Stimulated activated CD4-positive, alpha-beta T cell treated with anti-CD3 and anti-CD28 coated beads, Interleukin-15, amount 100 ng/mL, for 48 hours (primary cell): ENCODE measurements at regions not wholly inside any gene's neighbourhood (a gene's known extent, or its start where the extent isn't known, plus 50 kb on each side); places are given as distances from the start of the nearest gene placed in this dataset.
"Not testable (repeated sequence)": the region's sequence is repeated elsewhere in the genome, so short reads cannot be mapped to it uniquely, and the experiment has no call there.

Experiments
- DNase-seq, 2 donors: peaks; one replicate each; pipeline ENCODE4 v3.0.0-alpha.2; 2020; ENCODE audit warnings: low read depth in 2 of 2

DNA sequence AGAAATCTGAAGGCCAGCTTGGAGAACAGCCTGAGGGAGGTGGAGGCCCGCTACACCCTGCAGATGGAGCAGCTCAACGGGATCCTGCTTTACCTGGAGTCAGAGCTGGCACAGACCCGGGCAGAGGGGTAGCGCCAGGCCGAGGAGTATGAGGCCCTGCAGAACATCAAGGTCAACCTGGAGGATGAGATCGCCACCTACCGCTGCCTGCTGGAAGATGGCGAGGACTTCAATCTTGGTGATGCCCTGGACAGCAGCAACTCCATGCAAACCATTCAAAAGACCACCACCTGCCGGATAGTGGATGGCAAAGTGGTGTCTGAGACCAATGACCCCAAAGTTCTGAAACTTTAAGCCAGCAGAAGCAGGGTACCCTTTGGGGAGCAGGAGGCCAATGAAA lies 318.4 kb downstream of the ZFHX3 start:
- DNase-seq, result not testable (repeated sequence)

DNA sequence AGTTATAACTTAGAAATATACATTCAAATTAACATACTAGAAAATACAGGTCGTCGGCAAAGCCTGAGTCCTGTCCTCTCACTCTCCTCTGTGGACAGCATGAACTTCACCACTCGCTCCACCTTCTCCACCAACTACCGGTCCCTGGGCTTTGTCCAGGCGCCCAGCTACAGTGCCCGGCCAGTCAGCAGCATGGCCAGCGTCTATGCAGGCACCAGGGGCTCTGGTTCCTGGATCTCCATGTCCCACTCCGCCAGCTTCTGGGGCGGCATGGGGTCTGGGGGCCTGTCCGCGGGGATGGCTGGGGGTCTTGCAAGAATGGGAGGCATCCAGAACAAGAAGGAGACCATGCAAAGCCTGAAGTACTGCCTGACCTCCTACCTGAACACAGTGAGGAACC lies 319.4 kb downstream of the ZFHX3 start:
- DNase-seq, result no peak

DNA sequence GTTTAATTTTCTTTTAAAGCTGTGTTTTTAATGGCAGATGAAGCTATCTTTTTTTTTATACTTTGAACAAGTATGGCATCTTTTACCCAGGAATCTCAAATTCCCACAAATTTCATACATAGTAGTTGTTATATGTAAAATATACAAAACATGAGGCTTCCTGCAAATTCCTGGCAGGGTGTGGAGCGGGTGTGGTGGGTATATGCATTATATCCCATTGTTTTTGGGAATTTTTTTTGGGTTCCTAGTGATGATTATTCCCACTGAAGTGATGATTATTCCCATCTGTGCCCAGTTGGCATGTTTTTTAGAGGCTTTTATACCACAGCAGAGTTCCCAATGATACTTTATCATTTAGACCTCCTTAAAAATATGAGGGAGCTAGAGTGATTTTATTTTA lies 320.4 kb downstream of the ZFHX3 start:
- no peak for DNase-seq

DNA sequence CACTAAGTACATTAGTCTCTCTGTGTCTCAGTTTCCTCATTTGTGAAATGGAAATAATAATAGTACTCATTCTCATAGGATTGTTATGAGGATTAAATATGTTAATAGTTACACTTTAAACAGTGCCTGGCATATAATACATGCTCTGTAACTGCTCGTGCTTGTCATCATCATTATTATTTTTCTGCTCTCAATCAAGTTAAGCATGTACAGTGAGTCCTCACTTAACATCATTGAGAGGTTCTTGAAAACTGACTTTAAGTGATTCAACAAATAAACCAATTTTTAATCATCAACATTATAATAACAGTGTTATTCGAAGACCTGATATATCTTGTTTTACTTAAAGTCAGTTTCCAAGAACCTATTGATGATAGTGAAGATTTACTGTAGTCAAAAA lies 322.3 kb downstream of the ZFHX3 start:
- DNase-seq, result no peak

DNA sequence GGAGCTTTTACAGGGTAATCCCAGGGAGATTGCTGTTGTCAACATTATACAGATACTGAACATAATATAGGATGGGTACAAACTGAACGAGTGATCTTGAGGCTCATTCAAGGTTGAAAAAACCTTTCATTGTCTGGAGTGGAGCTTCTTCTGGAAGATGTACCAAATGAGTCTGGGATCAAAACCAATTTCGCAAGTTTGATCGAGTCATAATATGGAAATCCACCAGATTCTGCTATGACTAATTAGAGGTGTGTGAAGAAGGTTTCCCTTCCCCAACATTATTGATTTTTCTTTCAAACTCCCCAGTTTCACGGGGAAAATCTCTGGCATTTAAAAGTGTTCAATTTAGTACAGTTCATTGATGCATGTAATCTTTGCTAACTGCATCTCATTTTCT lies 324.1 kb downstream of the ZFHX3 start:
- DNase-seq, result no peak

DNA sequence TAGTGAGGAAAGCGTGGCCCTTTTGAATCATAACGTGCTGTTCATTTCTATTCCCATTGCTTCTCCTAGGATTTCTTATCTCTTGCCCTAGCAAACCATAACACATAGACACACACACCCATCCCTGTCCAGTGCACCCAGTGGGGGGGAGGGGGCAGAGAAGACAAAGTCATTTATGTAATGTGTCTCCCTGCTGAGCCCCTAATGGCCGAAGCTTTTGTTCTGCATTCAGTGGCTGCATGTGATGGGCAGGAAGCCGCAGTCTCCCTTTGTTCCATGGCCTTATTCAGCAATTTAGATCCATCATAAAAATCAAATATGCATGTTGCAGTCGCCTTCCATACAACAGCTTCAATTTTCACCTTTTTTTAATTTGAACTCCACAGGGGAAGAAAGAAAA lies 325.4 kb downstream of the ZFHX3 start:
- no peak for DNase-seq

DNA sequence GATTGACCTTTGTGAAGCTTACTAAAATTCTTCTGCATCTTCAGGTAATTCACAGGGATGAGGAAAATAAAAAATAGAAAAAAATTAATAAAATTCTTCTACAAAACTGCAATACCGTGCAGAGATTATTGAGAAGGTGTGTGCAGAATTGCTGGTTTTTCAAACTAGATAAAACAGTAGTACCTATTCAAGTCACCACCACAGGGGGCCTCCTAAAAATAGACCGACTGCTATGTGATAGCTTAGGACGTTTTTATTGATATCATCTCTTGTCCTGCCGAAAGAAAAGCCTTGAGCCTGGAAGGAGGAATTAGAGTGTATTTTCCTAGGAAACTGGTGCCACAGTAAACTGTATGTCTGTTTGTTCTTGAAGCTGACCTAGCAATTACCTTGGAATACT lies 325.9 kb downstream of the ZFHX3 start:
- no peak for DNase-seq

DNA sequence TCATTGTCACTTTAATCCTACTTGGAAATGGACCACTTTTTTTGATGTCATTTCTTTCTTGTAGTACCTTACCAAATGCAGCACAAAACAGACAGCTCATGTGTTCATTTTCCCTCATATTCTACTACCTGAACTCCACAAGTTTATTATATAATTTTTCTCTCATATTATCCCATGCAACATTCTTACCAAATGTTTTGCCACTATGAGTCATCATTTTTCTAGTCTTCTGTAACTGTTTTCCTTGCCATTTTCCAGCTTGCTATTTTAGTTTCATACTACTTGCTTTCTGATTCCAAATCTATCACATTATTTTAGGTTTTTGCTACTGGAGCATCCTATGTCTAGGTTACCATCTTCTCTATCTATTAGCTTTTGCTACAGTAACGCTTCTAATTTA lies 332.7 kb downstream of the ZFHX3 start:
- DNase-seq, result no peak

DNA sequence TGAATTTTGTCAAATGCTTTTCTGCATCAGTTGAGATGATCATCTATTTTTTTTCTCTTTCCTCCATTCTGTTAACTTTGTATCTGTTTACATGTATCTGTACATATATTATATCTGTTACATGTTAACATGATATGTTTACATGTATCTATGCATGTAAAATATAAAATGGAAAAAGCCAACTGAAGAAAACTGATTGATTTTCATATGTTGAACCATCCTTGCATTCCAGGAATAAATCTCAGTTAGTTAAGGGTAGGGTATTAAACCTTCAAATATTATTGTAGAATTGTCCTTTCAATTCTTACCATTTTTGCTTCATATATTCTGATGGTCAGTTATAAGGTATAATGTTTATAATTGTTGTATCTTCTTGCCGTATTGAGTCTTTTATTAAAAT lies 336.1 kb downstream of the ZFHX3 start:
- DNase-seq, result no peak

DNA sequence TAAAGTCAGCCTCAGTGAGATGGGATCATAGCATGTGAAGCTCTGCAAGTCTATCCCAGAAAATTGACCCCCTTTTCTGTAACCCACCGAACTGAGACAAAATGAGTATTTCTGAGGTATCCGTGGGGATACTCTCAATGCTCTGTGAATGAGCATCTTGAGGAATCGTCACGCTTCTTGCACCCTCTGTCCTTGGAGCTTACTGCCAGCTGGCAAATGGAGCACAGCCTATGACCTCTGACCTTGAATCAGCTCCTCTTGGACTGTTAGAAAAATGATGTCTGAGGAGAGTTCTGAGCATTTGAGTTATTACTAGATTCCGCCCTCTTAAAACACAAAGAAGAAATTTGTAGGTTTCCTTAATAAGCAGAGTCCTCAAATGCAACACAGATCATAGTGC lies 342.1 kb downstream of the ZFHX3 start:
- no peak for DNase-seq

DNA sequence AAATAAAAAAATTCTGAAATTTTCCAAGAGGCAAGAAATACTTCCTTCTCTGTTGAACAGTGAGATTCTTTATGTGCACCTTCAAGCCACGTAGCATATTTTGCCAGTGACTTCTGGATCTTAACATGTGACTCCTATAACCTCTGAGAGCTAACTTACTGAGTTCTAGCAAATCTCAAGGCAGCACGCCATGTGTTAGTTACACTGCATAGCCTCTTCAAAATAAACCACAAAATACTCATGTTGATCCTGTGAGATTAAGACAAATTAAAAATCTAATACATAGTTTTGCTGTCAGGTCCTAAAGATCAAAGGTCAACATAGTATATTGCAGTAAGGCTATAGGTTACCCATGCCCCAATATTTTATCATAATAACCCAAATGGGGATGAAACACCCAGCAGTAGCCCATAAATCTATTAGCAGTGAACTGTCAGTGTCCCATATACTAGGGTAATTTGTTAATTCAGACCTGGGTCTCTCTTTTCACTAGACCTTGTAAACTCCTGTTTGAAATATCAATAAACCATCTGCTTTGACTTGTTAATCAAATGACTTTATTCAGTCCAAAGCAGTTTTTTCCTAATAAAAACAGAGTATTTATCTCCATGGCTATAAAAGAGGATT lies 343.1 kb downstream of the ZFHX3 start:
- DNase-seq, result no peak

DNA sequence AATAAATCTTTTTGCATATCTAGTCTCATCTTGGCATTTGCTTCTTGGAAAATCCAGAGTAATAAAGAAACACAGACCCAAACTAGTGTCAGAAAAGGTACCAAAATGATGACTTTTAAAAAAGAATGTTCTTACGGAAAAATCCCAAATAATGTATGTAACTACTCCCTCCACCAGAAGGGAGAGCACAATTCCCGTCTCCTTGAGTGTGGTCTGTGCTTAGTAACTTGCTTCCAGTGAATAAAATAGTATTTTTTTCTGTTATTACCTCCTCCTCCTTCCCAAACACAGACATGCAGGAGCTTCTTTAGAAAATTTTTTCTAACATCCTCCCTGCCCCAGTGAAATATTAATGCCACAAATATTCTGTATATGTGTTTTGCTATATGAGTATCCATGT lies 358.1 kb downstream of the ZFHX3 start:
- DNase-seq, result no peak

DNA sequence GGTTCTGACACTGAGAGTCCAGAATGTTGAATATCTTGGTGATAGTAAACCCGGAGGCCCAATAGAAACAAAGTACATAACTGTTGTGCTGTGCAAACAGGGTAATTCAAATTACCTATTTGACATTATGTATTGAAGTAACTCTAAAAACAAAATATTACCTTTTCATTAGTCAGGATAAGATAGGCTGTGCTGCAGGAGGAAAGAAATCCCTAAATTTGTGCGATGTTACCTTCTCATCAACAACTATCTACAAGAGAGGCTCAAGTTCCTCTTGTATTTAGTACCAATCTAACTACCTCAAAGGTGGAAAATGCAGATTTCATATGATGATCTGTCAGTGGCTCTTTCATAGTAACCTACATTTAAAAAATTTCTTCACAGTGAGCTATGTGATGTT lies 367.2 kb downstream of the ZFHX3 start:
- no peak for DNase-seq

DNA sequence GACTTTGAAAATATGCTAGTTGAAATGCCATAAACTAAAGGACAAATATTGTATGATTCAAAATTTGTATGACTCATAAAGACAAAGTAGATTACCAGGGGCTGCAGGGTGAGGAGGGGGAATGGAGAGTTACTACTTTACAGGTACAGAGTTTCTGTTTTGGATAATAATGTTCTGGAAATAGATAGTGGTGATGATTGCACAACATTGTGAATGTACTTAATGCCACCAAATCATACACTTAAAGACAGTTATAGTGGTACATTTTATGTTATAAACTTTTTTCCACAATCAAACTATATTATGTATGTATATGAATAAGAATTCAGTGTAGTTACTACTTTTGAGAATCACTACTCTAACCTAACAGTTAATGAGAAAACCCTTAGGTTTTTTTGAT lies 368.1 kb downstream of the ZFHX3 start:
- DNase-seq, result no peak

DNA sequence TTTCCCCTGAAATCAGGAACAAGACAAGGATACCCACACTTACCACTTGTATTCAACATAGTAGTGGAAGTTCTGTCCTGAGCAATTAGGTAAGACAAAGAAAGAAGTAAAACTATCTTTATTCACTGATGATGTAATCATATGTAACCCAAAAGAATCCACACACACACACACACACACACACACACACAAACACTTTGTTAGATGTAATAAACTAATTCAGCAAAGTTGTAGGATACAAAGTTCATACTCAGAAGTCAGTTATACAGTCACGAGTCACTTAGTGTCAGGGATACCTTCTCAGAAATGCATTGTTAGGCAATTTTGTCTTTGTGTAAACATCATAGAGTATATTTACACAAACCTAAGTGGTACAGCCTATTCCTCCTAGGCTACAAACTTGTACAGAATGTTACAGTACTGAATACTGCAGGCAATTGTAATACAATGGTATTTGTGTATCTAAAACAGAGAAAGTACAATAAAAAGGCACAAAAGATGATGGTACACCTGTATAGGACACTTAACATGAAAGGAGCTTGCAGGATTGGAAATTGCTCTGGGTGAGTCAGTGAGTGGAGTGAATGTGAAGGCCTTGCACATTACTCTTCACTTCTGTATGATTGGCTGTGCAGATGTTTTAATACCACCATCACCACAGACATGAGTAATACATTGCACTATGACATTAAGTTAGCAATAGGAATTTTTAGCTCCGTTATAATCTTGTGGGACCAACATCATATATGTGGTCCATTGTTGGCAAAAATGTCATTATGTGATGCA lies 370.1 kb downstream of the ZFHX3 start:
- no peak for DNase-seq

DNA sequence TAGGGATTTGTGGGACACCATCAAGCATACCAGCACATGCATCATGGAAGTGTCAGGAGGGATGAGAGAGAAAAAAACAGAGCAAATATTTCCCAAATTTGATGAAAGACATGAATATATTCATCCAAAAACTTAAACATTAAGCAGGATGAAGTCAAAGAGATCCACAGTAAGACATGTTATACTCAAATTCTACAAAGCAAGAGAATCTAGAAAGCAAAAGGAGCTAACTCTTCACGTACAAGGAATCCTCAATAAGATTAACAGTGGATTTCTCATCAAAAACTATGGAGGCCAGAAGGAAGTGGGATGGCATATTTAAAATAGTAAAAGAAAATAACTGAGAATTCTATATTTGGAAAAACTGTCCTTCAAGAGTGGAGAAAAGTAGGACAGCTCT lies 374.8 kb downstream of the ZFHX3 start:
- no peak for DNase-seq

DNA sequence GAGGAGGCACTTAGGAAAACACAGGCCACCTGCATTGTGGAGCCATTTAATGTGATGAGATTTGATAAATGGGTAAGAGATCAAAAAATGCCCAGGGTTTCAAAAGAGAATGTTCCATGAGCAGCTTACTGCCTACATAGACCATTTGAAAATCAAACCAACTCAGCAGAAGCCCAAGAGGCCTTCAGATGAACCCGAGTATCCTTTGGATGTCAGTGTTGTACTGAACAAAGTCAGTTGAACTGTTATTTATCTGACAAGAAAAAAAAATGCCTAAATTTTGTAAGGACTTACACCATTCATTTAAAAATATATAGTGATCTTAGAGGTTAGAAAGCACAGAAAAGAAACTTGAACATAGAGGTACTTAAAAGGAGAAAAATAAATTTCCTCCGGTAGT lies 381.7 kb downstream of the ZFHX3 start:
- DNase-seq, result no peak

DNA sequence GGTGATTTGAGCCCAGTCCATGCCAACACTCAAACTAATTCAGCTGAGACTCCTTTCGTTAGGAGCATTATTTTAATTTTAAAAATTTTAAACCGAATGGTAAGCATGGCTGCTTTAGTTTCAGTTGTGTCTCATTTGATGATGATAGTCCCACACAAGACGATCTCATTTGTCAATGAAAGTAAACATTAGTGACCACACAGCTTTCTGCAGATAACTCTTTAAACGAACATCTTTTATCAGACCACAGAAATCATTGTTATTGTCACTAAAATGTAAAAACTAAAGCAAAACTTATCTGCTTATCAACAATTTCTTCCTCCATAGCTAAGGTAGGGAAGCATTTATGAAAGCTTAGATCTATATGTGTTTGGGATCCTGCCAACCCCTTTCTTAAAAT lies 382.2 kb downstream of the ZFHX3 start:
- DNase-seq, result no peak

DNA sequence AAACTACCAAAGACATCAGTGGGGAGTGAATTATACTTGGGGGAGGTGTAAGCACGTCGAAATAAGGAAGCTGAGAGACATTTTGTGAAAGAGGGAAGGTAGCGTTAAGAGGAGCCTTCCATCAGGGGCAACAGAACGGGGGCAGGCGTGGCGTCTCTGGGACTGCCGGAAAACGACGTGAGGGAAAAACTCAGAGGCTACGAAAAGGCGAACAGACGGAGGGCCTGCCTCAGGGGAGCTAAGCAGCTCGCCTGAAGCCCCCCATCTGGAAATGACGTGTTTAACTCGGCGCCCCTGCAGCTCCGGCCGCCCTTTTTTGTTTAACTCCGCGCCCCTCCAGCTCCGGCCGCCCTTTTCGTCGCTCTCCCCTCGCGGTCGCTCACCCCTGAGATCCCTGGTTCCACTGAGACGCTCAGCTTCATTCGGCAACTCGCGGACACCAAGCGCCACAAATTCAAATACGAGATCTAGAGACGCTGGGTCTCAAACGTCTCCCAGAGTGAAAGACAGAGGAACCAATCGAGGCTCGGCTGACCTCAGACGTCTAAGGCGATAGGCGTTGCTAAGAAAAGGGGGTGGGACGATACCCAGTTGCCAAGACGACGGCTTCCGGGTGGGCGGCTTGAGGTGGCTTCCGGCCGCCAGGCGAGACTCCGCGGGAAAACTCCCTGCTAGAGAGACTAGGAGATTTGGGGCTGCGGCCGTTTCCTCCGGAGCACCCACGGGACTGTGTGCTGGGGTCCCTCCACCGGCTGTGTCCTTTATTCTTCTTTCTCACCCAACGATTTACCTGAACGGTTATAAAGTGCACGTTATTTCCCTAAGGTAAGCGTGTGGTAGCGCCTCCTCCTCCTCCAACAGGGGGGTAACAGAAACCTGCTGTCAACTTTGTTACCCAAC lies 383.2 kb downstream of the ZFHX3 start:
- DNase-seq, result peak; percentile 89 to 93

DNA sequence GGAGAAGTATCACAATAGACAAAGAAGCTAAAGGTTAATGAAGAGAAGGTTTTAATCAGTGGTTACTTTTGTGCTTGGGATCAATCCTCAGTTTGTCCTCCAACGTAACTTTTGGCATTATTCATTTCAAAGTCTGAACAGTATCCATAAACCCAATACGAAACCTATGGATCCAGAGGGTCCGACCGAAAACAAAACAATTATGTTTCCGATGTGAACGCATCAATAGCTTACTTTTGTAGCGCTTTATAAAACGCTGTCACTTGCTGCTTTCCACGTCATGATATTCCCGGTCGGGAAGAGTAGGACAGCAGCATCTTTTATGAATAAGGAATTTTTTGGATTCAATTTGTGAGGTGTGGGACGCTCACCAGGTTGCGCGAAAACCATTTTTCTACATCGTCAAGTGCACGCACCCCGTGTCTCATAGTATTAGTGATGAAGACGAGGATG lies 383.8 kb downstream of the ZFHX3 start:
- DNase-seq, result no peak

DNA sequence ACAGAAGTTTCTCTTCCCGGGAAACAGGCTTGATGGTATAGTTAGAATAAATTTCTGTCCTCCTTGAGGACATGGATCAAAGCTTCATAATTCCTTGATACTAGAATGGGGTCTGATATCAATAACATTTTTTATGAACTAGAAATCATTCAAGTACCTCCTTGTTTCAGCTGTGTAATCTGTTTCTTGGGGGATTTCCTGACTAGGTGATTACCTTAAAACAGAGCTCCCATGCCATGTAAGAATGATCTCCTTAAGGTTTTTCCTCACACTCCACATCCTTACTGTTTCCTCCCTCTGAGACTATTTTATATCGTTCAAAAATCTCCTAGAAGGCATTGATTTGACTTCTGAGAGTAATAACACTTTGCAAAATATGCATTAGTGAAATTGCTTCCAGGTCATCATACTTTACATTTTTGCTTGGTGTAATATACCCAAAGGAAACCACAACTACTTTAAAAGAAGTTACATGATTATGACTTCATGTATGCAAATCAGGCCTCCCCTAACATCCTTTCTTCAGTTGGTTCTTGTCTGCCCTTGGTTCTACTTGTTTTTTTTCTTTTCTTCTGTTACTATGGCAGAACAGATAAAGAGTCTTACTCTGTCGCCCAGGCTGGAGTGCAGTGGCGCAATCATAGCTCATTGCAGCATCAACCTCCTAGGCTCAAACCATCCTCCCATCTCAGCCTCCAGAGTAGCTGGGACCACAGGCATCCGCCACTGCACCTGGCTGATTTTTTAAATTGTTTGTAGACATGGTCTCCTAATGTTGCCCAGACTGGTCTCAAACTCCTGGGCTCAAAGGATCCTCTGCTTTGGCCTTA lies 388.8 kb downstream of the ZFHX3 start:
- no peak for DNase-seq

DNA sequence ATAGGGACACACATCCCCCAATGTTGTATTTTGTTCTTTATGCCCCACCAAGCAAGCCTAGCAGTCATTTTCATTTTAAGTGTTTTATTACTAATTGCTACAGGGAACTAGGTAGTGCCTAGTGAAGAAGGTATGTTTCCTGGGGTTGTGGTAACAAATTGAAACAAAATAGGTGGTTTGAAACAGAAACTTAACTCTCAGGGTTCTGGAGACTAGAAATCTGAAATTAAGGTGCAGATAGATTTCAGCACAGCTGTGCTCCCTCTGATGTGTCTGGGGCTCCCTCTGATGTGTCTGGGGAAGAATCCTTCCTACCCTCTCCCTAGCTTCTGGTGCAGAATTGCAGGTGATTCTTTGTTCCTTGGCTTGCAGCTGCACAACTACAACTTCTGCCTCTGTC lies 390.1 kb downstream of the ZFHX3 start:
- no peak for DNase-seq
